Caco-2 (cell line): ENCODE measurements at regions not wholly inside any gene's neighbourhood (a gene's known extent, or its start where the extent isn't known, plus 50 kb on each side); places are given as distances from the start of the nearest gene placed in this dataset.

Source experiments
- BruUV-seq: library from RNA; stranded (reverse); fragments of 400-500 nt; replicated peaks from 2 replicates; lab custom pipeline; 2021; lab: Mats Ljungman, UMichigan
- CTCF ChIA-PET: fragments of 300-600 bp; sonication (Branson Sonifier 250); formaldehyde crosslinking; loops from one replicate; lab custom pipeline; 2022; ENCODE audit warnings: antibody characterized with exemption; lab: Charles Lee
- POLR2A ChIA-PET: fragments of 300-600 bp; sonication (Branson Sonifier 250); formaldehyde crosslinking; loops from one replicate; lab custom pipeline; 2022; ENCODE audit warnings: antibody characterized with exemption; lab: Charles Lee
- DNase-seq, 2 experiments: peaks; one replicate each; pipeline versions ENCODE4 v3.0.0 to v3.0.0-alpha.2; 2020 to 2022
- H3K27me3 ChIP-seq: replicated peaks from 2 replicates; pipeline ENCODE4 v1.6.0; 2011; ENCODE audit warnings: low read length; ENCODE audit not compliant: control insufficient read depth, insufficient read depth
- H3K36me3 ChIP-seq: 2 replicates; pipeline ENCODE4 v1.5.1; 2011; ENCODE audit warnings: low read length; ENCODE audit not compliant: control insufficient read depth, insufficient read depth
- H3K4me1 ChIP-seq: fragments of 250-450 bp; sonication (Bioruptor Pico); 2 replicates; pipeline ENCODE4 v1.5.1; 2020; ENCODE audit warnings: mild to moderate bottlenecking
- H3K4me3 ChIP-seq: 2 replicates; pipeline ENCODE4 v1.5.1; 2011; ENCODE audit warnings: low read depth, mild to moderate bottlenecking, control low read depth, low read length
- H3K9me3 ChIP-seq: fragments of 250-450 bp; sonication (Bioruptor Pico); 2 replicates; pipeline ENCODE4 v1.5.1; 2020; ENCODE audit warnings: mild to moderate bottlenecking, moderate library complexity
- H3K27ac Mint-ChIP-seq: one replicate; pipeline ENCODE4 v1.8.0; 2022; ENCODE audit warnings: mixed read lengths; ENCODE audit not compliant: unreplicated experiment
- H3K27me3 Mint-ChIP-seq: one replicate; pipeline ENCODE4 v1.8.0; 2022; ENCODE audit warnings: mixed read lengths; ENCODE audit not compliant: insufficient read depth, unreplicated experiment
- H3K36me3 Mint-ChIP-seq: one replicate; pipeline ENCODE4 v1.8.0; 2022; ENCODE audit warnings: mild to moderate bottlenecking, mixed read lengths; ENCODE audit not compliant: insufficient read depth, unreplicated experiment
- H3K4me1 Mint-ChIP-seq: one replicate; pipeline ENCODE4 v1.8.0; 2022; ENCODE audit warnings: low read depth, mixed read lengths; ENCODE audit not compliant: unreplicated experiment
- H3K4me3 Mint-ChIP-seq: one replicate; pipeline ENCODE4 v1.8.0; 2022; ENCODE audit warnings: mild to moderate bottlenecking, moderate library complexity, mixed read lengths; ENCODE audit not compliant: unreplicated experiment
- H3K9me3 Mint-ChIP-seq: one replicate; pipeline ENCODE4 v1.8.0; 2022; ENCODE audit warnings: mixed read lengths; ENCODE audit not compliant: unreplicated experiment
- intact Hi-C: fragments of 100-400 bp; cut with micrococcal nuclease; formaldehyde crosslinking; loops from one replicate; pipeline ENCODE4 v1.10.0; 2022; ENCODE audit not compliant: unreplicated experiment
- TF ChIP-seq, protein P1 (sequence below), 2 experiments: fragments of 200-600 bp in 1 of 2; IDR thresholded peaks; 1 replicate in 1 of 2; 2 replicates in 1 of 2; pipeline versions ENCODE4 v1.5.1 to v1.8.0; 2011 to 2022; ENCODE audit warnings: antibody characterized with exemption in 1 of 2, control low read depth in 1 of 2, inconsistent platforms in 1 of 2, low read depth in 1 of 2, low read length in 1 of 2, mild to moderate bottlenecking in 1 of 2, moderate library complexity in 1 of 2; ENCODE audit not compliant: insufficient read depth in 1 of 2, severe bottlenecking in 1 of 2, unreplicated experiment in 1 of 2

DNA sequence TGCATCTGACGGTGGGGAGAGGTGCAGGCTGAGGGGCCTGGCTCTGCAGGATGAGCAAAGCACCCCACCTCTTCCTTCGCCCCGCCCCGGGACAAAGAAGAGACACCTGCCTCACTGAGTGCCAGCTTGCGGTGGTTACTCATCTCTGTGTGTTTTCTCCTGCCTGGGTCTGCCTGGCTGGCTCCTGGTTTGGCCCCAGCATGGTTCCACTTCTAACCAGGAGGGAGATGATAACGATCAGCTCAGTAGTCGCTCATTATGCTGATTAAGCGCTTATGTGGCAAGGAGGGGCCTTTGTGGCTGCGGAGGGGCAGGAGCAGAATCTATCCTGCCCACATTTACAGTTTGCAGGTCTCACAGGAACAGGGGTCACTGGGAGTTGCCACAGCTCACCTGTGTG, 68.7 kb upstream of the EDAR start:
- Mint-ChIP-seq H3K36me3 (no peaks in the 10 kb centered on the region), H3K9me3 (no peaks in the 10 kb centered on the region), H3K4me3 (no peak overlapping the region), H3K27me3 (no peaks in the 10 kb centered on the region), H3K4me1 (peaks cover 23% of the 10 kb centered on the region), H3K27ac (no peak overlapping the region)
- ChIA-PET POLR2A (no interaction called here), CTCF (no interaction called here)
- Histone ChIP-seq H3K36me3 (no peaks in the 10 kb centered on the region), H3K4me3 (no peak overlapping the region), H3K9me3 (no peaks in the 10 kb centered on the region), H3K27me3 (no peaks in the 10 kb centered on the region), H3K4me1 (peaks cover 25% of the 10 kb centered on the region)
- intact Hi-C loops, result no loop called here
- DNase-seq, result no peak
- no TSS peak for BruUV-seq
- TF ChIP-seq, protein P1, sequence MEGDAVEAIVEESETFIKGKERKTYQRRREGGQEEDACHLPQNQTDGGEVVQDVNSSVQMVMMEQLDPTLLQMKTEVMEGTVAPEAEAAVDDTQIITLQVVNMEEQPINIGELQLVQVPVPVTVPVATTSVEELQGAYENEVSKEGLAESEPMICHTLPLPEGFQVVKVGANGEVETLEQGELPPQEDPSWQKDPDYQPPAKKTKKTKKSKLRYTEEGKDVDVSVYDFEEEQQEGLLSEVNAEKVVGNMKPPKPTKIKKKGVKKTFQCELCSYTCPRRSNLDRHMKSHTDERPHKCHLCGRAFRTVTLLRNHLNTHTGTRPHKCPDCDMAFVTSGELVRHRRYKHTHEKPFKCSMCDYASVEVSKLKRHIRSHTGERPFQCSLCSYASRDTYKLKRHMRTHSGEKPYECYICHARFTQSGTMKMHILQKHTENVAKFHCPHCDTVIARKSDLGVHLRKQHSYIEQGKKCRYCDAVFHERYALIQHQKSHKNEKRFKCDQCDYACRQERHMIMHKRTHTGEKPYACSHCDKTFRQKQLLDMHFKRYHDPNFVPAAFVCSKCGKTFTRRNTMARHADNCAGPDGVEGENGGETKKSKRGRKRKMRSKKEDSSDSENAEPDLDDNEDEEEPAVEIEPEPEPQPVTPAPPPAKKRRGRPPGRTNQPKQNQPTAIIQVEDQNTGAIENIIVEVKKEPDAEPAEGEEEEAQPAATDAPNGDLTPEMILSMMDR (IDR thresholded peaks at IDR 0.05; ENCODE audit: insufficient read depth in 1 of 2, low read depth in 1 of 2, low read length in 1 of 2, severe bottlenecking in 1 of 2, unreplicated experiment in 1 of 2), result no peak

DNA sequence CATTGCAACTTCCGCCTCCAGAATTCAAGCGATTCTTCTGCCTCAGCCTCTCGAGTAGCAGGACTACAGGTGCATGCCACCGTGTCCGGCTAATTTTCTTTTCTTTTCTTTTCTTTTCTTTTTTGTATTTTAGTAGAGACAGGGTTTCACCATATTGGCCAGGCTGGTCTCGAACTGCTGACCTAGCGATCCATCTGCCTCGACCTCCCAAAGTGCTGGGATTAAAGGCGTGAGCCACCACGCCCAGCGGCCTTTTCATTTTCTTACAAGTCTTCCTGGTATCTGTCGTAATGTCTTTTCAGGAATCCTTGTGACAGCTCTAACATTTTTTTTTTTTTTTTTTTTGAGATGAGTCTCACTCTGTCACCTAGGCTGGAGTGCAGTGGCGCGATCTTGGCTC, 66.4 kb upstream of the EDAR start:
- no peak overlapping the region for H3K4me3 Mint-ChIP-seq
- DNase-seq, result no peak
- peaks cover 4% of the 10 kb centered on the region; the same call in 1 of the 2 replicates for H3K4me1 ChIP-seq
- peaks cover 7% of the 10 kb centered on the region for H3K4me1 Mint-ChIP-seq
- no peak overlapping the region for H3K4me3 ChIP-seq
- H3K9me3 ChIP-seq, result no peaks in the 10 kb centered on the region
- intact Hi-C loops, result no loop called here
- H3K36me3 Mint-ChIP-seq, result no peaks in the 10 kb centered on the region
- no peak overlapping the region for H3K27ac Mint-ChIP-seq
- H3K36me3 ChIP-seq, result no peaks in the 10 kb centered on the region
- no peaks in the 10 kb centered on the region for H3K27me3 ChIP-seq
- ChIA-PET CTCF (no interaction called here), POLR2A (no interaction called here)
- H3K27me3 Mint-ChIP-seq, result no peaks in the 10 kb centered on the region
- no peaks in the 10 kb centered on the region for H3K9me3 Mint-ChIP-seq
- no TSS peak for BruUV-seq
- TF ChIP-seq, protein P1 (IDR thresholded peaks at IDR 0.05; ENCODE audit: insufficient read depth in 1 of 2, low read depth in 1 of 2, low read length in 1 of 2, severe bottlenecking in 1 of 2, unreplicated experiment in 1 of 2), result no peak

DNA sequence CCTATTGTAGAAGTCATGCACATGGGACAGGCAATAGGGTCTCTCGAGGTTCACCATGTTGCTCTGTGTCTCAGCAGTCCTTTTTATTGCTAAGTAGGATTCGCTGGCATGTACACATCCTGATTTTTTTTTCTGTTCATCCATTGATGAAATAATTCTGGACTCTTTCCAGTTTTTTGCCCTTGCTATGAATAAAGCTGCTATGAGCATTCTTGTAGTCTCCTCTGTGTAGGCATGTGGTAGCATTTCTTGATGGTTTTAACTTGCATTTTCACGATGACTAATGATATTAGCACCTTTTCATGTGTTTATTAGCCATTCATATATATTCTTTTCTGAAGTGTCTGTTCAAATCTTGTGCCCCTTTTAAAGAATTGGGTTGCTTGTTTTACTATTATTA, 65.8 kb upstream of the EDAR start:
- POLR2A ChIA-PET, result no interaction called here
- CTCF ChIA-PET, result no interaction called here
- Histone ChIP-seq H3K4me1 (no peaks in the 10 kb centered on the region), H3K36me3 (no peaks in the 10 kb centered on the region), H3K4me3 (no peak overlapping the region), H3K9me3 (no peaks in the 10 kb centered on the region), H3K27me3 (no peaks in the 10 kb centered on the region)
- intact Hi-C loops, result no loop called here
- no peak for DNase-seq
- no peaks in the 10 kb centered on the region for H3K36me3 Mint-ChIP-seq
- H3K27me3 Mint-ChIP-seq, result no peaks in the 10 kb centered on the region
- BruUV-seq, result no TSS peak
- H3K4me1 Mint-ChIP-seq, result peaks cover 1% of the 10 kb centered on the region
- no peak overlapping the region for H3K27ac Mint-ChIP-seq
- no peak overlapping the region for H3K4me3 Mint-ChIP-seq
- TF ChIP-seq, protein P1 (IDR thresholded peaks at IDR 0.05; ENCODE audit: insufficient read depth in 1 of 2, low read depth in 1 of 2, low read length in 1 of 2, severe bottlenecking in 1 of 2, unreplicated experiment in 1 of 2), result no peak
- no peaks in the 10 kb centered on the region for H3K9me3 Mint-ChIP-seq
